SK-N-SH treated with all-trans-retinoic acid at 6 μM for 48 hours (cell line): ENCODE measurements at regions not wholly inside any gene's neighbourhood (a gene's known extent, or its start where the extent isn't known, plus 50 kb on each side); places are given as distances from the start of the nearest gene placed in this dataset.

Source experiments
- BACH2 ChIP-seq: fragments of 250-450 bp; sonication (Bioruptor Pico); IDR thresholded peaks from 2 replicates; pipeline ENCODE4 v1.9.0; 2021; ENCODE audit warnings: mild to moderate bottlenecking, borderline replicate concordance
- CSDC2 ChIP-seq: fragments of 250-450 bp; sonication (Bioruptor Pico); IDR thresholded peaks from 2 replicates; pipeline ENCODE4 v1.5.0; 2020; ENCODE audit warnings: mild to moderate bottlenecking, moderate library complexity
- TCF4 ChIP-seq: fragments of 250-450 bp; sonication (Bioruptor Pico); IDR thresholded peaks from 2 replicates; pipeline ENCODE4 v1.8.0; 2021; ENCODE audit warnings: mild to moderate bottlenecking, moderate library complexity, borderline replicate concordance
- ZNF565 ChIP-seq: fragments of 450-650 bp; formaldehyde crosslinking; conservative IDR thresholded peaks from 2 replicates; pipeline ENCODE4 v1.5.0; 2020; ENCODE audit warnings: low read depth, mild to moderate bottlenecking, moderate library complexity
- TF ChIP-seq, protein P1 (sequence below): fragments of 250-450 bp; sonication (Bioruptor Pico); IDR thresholded peaks from 2 replicates; pipeline ENCODE4 v1.5.1; 2021; ENCODE audit warnings: mild to moderate bottlenecking, moderate library complexity
- TF ChIP-seq, protein P2 (sequence below): fragments of 250-450 bp; sonication (Bioruptor Pico); IDR thresholded peaks from 2 replicates; pipeline ENCODE4 v1.8.0; 2020; ENCODE audit warnings: mild to moderate bottlenecking, moderate library complexity, borderline replicate concordance

DNA sequence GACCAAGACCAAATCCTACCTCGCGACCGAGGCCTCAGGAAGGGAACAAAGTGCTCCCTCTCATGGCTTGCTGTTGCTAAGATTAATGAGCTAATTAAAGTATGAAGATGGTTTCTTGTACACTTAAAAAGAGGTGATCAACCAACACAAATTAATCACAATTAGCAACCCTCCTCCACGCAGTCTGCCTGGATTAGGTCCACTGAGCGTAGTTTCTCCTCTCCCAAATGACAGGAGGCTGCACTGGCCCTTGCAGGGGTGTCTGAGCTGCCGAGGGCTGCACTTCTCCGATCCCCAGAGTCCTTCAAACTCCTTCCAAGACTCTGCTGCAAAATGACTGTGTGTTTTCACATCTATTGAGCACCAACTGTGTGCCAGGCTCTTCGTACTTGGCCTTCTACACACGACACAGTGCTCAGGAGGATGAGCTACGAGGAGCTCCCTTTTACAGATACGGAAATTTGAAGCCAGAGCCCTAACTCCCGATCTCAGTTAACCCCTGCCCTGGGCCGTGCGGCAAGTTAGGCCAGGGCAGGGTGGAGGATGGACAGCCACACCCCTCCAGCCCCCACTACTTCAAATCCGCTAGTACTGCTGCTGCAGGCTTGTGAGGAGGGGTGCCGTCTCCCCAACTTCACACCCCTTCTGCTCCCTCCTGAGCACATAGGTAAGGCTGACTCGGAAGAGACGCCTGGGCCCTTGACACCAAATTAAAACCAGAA lies 101.0 kb upstream of the LINGO1 start:
- TF ChIP-seq BACH2 (no peak), TCF4 (CRISPR knock-in tag) (no peak), CSDC2 (CRISPR knock-in tag) (no peak), ZNF565 (CRISPR knock-in tag) (no peak)
- TF ChIP-seq, protein P1, sequence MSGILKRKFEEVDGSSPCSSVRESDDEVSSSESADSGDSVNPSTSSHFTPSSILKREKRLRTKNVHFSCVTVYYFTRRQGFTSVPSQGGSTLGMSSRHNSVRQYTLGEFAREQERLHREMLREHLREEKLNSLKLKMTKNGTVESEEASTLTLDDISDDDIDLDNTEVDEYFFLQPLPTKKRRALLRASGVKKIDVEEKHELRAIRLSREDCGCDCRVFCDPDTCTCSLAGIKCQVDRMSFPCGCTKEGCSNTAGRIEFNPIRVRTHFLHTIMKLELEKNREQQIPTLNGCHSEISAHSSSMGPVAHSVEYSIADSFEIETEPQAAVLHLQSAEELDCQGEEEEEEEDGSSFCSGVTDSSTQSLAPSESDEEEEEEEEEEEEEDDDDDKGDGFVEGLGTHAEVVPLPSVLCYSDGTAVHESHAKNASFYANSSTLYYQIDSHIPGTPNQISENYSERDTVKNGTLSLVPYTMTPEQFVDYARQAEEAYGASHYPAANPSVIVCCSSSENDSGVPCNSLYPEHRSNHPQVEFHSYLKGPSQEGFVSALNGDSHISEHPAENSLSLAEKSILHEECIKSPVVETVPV (CRISPR knock-in tag), result no peak
- TF ChIP-seq, protein P2, sequence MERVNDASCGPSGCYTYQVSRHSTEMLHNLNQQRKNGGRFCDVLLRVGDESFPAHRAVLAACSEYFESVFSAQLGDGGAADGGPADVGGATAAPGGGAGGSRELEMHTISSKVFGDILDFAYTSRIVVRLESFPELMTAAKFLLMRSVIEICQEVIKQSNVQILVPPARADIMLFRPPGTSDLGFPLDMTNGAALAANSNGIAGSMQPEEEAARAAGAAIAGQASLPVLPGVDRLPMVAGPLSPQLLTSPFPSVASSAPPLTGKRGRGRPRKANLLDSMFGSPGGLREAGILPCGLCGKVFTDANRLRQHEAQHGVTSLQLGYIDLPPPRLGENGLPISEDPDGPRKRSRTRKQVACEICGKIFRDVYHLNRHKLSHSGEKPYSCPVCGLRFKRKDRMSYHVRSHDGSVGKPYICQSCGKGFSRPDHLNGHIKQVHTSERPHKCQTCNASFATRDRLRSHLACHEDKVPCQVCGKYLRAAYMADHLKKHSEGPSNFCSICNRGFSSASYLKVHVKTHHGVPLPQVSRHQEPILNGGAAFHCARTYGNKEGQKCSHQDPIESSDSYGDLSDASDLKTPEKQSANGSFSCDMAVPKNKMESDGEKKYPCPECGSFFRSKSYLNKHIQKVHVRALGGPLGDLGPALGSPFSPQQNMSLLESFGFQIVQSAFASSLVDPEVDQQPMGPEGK (CRISPR knock-in tag), result no peak
